NCI-H1694 treated with DMSO at 0.1 percent for 48 hours (cell line): ENCODE measurements at regions not wholly inside any gene's neighbourhood (a gene's known extent, or its start where the extent isn't known, plus 50 kb on each side); places are given as distances from the start of the nearest gene placed in this dataset.

Experiments used
- DNase-seq: peaks from one replicate; lab custom pipeline; 2025; lab: John Stamatoyannopoulos, UW

GRCh38 chr7:32177232-32177631, 107.0 kb upstream of the PDE1C start:
- DNase-seq: no peak

- no peak for DNase-seq
These were observed 104.9 kb upstream of the PDE1C start for GRCh38 chr7:32175099-32175498.

GRCh38 chr7:32171248-32171647, 101.0 kb upstream of the PDE1C start:
- DNase-seq: no peak

GRCh38 chr7:32170838-32171237, 100.6 kb upstream of the PDE1C start:
- no peak for DNase-seq

- no peak for DNase-seq
These were observed 99.0 kb upstream of the PDE1C start for GRCh38 chr7:32169228-32169627.

- no peak for DNase-seq
These were observed 97.6 kb upstream of the PDE1C start for GRCh38 chr7:32167815-32168214.

DNA sequence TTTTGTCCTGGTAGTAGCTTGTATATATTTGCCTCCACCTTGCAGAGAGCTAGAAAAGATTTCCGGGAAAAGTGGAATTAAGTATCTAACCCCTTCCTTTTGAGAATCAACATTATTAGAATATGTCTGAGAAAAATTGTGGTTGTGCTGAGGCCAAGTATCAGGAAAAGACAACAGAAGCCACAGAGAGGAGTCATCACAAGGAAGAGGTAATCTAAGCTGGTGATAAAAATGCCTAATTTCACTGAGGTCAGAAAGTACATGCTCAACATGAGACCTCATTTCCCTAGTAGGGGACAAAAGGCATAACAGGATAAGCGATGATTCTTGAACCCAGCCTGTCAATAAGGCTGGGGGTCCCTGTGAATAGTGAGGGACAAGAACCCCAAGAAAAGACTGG, 97.0 kb upstream of the PDE1C start:
- DNase-seq: no peak

DNA sequence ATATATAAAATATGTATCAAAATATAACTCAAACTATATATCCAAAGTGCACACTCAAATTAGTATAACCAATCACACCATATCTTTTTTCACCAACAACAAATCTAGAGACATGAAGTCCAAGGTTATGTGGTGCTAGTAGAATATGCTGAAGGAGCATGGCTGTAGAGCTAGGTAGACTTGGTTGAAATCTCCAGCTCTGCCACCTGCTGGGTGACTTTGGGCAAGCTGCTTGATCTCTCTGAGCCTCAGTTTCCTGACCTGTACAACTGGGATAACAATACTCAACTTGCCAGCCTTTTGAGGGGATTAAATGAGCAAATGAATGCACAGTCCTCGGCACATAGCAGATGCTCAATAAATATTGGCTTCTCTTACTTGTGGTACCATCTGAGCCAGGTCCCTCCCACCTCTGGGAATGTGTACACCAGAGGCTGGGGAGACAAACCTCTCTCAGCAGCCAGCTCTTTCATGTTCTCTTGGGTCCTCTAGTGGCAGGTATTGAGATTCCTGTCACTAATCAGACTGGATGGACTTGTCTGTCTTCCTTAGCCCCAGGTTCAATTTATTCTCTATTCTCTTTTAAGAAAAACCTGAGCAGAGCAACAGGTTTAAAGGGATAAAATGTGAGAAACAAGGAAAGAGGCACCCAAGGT, 94.3 kb upstream of the PDE1C start:
- DNase-seq: peak; percentile 89

DNA sequence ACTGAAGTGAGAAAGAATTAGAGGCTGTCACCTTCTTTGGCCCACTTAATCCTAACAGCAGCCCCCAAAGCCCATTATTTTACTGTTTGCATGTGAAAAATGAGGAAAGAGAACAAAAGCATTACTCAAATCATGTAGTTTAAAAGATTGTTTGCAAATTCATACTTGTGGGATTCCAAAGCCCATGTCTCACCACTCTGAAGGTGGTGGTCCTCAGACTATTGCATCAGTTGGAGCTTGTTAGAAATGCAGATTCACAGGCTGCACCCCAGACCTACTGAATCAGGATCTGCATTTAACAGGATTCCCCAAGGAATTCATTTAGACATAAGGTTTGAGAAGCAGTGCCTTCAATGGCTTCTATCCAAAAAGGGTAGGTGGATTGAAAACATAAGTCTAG, 93.7 kb upstream of the PDE1C start:
- DNase-seq: no peak

DNA sequence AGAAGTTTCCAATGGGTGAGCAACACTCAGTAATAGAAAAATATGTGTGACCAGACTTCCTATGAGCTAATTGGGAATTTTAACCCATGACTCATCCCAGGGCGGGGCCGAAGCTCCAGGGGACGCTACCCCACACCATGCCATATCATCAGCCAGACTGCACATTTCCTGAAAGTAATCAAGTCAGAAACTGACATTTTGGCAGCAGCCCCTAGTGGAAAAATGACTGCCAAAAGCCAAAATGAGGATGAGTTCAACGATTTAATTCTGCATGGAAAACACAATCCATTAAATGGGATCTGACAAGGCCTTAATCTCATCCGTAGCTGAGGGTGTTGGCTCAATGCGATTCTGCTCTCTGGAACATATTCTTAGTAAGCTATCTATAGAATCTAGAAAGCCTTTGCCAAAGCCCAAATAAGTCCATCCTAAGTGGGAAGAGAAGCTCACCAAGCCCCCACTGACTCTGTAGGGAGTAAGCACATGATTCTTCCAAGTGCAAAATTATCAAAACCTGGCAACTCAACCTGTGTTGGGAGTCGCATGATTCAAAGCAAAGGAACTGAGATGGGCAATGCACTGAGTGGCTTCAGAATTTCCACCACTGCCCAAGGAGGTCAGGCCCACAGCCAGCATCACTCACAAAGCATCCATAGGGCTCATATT, 93.1 kb upstream of the PDE1C start:
- peak; percentile 92 for DNase-seq

DNA sequence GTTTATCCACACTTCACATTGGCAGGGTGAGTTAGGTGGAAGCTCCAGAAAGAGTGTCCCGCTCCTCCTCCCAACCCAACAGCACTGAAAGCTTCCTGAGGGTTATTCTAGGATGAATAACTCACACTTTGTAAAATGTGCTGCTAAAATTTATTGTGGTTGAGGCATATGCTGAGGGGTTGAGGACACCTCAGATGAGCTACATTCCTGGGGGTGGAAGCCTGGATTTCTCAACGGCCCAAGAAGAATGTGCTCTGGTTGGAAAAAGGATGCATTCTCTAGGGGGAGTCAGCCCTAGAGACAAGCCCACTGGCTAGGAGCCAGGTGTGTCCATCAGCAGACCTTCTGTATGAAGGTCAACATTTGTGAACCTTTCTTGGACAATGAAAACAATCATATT, 91.5 kb upstream of the PDE1C start:
- no peak for DNase-seq

DNA sequence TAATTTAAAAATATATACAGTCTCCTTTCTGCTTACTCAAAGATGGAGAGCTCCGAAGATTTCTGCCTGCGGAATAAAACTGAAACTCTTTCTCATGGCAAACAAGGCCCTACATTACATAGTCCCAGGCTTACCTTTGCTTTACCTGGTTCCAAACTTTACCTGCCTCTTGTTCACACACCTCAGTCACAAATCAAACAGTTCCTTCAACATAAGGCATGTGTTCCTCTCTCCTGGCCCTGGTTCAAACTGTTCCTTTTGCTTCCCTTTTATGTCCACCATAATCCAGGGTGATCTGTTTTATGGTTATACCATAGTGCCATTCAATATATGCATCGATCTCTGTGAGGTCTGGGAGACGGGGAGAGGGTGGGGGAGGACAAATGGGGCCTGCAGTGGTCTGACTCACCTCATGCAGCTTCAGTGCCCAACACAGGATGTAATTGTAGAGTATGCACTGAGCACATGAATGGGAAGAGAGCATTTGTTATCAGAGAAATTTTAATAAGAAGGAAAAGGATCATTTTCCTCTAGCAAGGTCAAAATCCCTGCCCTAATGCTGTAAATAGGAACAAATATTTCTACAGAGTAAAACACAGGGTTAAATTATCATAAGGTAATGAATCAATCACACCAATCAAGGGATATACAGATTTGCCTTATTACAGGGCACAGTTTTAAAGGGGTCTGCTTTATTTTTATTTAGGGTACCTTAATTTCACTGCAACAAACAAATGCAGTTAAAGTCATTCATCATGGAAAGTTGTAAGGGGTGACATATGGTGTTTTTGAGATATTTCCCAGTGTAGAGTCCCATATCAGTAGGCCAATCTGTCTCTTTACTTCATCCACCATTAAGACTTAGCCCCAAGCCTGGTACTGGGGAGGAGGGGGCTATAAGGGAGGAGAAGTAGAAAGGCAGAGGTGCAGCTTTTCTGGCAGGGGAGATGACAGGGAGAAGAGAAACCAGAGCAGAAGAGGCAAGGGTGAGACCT, 88.8 kb upstream of the PDE1C start:
- peak; percentile 63 for DNase-seq

DNA sequence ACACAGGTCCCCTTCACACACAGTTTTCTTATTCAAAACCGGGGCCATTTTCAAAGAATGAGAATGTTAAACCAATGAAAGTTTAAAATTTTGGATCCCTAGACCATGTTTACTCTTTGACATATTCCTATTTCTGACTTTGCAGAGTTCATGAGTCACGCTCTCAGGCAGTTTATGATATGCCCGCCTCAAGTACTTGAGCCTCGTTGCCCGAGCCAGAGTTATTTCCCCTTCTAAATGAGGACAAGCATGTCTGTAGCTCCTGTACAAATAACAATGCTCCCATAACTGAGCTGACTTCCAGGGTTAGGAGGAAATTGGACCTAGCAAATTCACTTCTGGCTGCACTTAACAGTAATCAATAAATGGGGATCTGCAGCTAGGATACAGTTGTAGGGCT, 87.9 kb upstream of the PDE1C start:
- DNase-seq: no peak

DNA sequence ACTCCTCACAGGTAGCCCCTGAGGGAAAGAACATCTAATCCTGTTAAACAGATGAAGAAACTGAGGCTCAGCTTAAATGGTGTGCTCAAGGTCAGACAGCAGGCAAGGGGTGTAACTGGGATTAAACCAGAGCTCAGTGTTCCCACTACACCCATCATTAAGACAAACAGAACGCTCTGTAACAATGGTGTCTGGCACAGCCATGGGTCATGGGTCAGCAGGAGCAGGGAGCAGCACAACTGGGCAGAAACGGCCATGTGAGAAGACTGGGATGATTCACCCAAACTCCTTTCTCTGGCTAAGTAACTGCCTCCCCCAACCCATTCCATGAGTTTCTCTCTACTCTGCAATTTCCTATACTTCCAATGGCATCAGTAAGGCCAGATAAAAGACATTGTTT, 85.5 kb upstream of the PDE1C start:
- DNase-seq: no peak

DNA sequence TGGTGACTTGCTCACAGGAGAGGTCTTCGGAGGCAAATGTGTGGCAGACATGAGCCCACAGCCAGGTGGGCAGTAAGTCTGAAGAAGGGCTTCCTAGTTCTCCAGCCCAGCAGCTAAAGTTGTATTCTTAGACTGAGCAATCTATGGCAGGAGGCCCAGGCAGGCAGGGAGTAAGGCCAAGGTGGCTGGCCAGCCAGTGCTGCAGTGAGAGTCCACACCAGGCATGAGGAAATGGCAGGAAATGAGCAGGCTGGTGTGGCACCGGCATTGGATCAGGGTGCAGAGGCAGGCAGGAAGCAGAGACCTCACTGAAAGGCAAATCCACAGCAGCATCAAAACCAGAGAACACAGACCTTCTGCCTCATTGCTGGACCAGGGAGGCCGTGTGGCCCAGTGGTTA, 84.6 kb upstream of the PDE1C start:
- DNase-seq: no peak

DNA sequence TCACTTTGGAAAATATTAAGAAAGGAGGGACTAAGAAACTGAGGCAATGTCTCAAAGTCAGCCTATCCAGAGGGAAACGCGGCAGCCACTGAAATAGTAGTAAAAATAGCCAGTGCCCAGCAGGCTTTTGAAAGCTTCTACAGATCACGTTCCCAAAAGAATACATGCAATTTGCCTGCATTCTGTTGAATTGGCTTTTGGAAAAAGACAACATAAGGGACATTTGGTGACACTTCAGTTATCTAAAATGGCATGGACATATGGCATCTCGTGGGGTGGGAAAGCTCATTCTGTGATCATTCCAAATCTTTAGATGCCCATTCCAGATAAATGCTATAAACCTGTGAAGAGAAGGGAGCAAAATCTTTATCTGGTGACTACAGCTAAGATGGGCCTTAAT, 82.8 kb upstream of the PDE1C start:
- peak; percentile 36 for DNase-seq

DNA sequence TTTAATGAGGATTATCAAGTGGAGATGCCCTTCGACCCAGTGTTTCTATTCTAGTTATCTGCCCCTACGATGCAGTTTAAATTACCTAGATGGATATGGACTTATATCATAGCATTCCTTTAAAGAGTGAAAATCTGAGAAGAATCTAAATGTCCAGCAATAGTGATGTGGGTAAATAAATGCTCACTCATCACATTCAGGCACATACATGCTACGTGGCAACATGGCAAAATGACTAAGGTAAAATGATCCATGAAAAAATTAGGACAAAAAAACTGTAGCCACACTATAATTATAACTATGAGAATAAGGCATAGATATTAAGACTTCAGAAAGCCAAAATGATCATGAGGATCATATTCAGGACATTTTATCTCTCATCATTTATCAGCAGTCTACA, 82.4 kb upstream of the PDE1C start:
- DNase-seq: no peak

DNA sequence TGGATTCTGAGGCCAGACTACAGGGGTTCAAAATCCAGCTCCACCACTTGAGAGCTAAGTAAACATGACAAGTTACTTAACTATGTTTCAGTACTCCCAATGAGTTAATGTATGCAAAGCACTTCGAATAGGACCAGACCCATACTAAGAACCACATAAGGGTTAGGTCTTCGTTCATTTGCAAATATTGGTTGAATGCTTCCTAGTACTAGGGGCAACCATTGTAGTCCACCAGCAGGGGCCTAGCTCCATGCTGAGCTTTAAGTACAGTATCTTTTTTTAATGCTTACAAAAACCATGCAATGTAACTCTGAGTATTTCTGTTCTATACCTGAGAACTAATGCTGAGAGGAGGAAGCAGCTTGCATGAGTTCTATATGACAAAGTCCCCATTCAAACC, 80.4 kb upstream of the PDE1C start:
- DNase-seq: no peak

DNA sequence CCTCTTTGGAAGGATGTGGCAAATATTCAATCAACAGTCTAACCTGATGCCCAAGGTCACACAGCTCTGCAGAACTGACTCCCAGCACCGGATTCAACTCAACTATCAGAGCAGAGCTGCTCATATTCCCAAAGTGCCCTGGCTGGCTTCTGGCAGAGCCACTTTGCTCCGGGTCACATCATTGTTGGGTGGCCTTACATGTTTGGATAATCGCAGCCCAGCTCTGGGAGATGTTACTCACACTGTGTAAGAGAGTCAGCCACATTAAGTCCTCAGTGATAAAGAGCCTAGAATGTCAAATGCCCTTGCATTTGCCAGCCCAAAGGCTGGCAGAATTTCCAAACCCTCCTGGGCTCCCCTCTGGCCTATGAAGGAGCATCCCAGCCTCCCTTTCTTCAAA, 79.8 kb upstream of the PDE1C start:
- DNase-seq: no peak

GRCh38 chr7:32147546-32148268, 77.5 kb upstream of the PDE1C start:
- no peak for DNase-seq

GRCh38 chr7:32145911-32146310, 75.7 kb upstream of the PDE1C start:
- peak; percentile 68 for DNase-seq

DNA sequence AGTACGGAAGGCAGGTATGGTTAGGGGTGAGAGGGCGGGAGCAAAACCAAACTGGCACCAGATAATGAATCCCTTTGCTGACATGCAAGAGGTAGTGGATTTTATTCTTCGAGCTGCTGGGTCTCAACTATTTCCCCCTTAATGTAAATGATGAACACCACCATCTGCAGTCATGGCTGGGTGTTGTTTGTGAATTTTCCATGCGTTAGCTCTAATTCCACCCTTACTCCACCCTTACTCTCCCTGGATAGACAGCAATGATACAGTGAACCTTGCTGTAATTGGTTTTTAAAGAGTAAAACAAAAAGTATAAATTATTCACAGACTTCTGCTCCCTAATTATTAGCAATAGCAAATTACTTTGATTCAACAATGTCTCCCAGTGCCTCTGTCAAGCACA, 74.5 kb upstream of the PDE1C start:
- no peak for DNase-seq
